ENCODE measurements at regions not wholly inside any gene's neighbourhood (a gene's known extent, or its start where the extent isn't known, plus 50 kb on each side); places are given as distances from the start of the nearest gene placed in this dataset.
"Not testable (repeated sequence)": the region's sequence is repeated elsewhere in the genome, so short reads cannot be mapped to it uniquely, and the experiment has no call there.

- not testable (repeated sequence) for DNase-seq (ENCODE audit: low read depth in 2 of 2)
Measured at GRCh38 chr16:15307184-15307583, 70.9 kb downstream of the NPIPA5 start.

GRCh38 chr16:15305889-15306288 is 72.2 kb downstream of the NPIPA5 start:
- not testable (repeated sequence) for DNase-seq (ENCODE audit: low read depth in 2 of 2)

GRCh38 chr16:15303667-15304324 is 74.3 kb downstream of the NPIPA5 start:
- not testable (repeated sequence) for DNase-seq (ENCODE audit: low read depth in 2 of 2)

GRCh38 chr16:15297104-15297503 is 81.0 kb downstream of the NPIPA5 start:
- not testable (repeated sequence) for DNase-seq (ENCODE audit: low read depth in 2 of 2)

- DNase-seq (ENCODE audit: low read depth in 2 of 2) = not testable (repeated sequence)
Measured at GRCh38 chr16:15274796-15275195, 103.3 kb downstream of the NPIPA5 start.

GRCh38 chr16:15273964-15274363 is 104.1 kb downstream of the NPIPA5 start:
- DNase-seq (ENCODE audit: low read depth in 2 of 2) = not testable (repeated sequence)

- not testable (repeated sequence) for DNase-seq (ENCODE audit: low read depth in 2 of 2)
Measured at GRCh38 chr16:15266941-15267340, 111.2 kb downstream of the NPIPA5 start.

- DNase-seq (ENCODE audit: low read depth in 2 of 2) = not testable (repeated sequence)
Measured at GRCh38 chr16:15262212-15262611, 115.9 kb downstream of the NPIPA5 start.

GRCh38 chr16:15247971-15248370 is 130.1 kb downstream of the NPIPA5 start:
- DNase-seq (ENCODE audit: low read depth in 2 of 2) = not testable (repeated sequence)

- DNase-seq (ENCODE audit: low read depth in 2 of 2) = not testable (repeated sequence)
Measured at GRCh38 chr16:15236674-15237323, 141.3 kb downstream of the NPIPA5 start.

- DNase-seq (ENCODE audit: low read depth in 2 of 2) = not testable (repeated sequence)
Measured at GRCh38 chr16:15235140-15235539, 141.1 kb upstream of the RRN3 start.

GRCh38 chr16:15234702-15235101 is 140.6 kb upstream of the RRN3 start:
- not testable (repeated sequence) for DNase-seq (ENCODE audit: low read depth in 2 of 2)

- not testable (repeated sequence) for DNase-seq (ENCODE audit: low read depth in 2 of 2)
Measured at GRCh38 chr16:15230432-15230831, 136.4 kb upstream of the RRN3 start.

GRCh38 chr16:15229661-15230060 is 135.6 kb upstream of the RRN3 start:
- not testable (repeated sequence) for DNase-seq (ENCODE audit: low read depth in 2 of 2)

- not testable (repeated sequence) for DNase-seq (ENCODE audit: low read depth in 2 of 2)
Measured at GRCh38 chr16:15224651-15225050, 130.6 kb upstream of the RRN3 start.

GRCh38 chr16:15223398-15223797 is 129.3 kb upstream of the RRN3 start:
- not testable (repeated sequence) for DNase-seq (ENCODE audit: low read depth in 2 of 2)

GRCh38 chr16:15219679-15220615 is 125.9 kb upstream of the RRN3 start:
- DNase-seq (ENCODE audit: low read depth in 2 of 2) = not testable (repeated sequence)

- DNase-seq (ENCODE audit: low read depth in 2 of 2) = not testable (repeated sequence)
Measured at GRCh38 chr16:15218856-15219500, 124.9 kb upstream of the RRN3 start.

GRCh38 chr16:15207202-15207981 is 113.3 kb upstream of the RRN3 start:
- not testable (repeated sequence) for DNase-seq (ENCODE audit: low read depth in 2 of 2)

GRCh38 chr16:15206439-15206838 is 112.4 kb upstream of the RRN3 start:
- peak in 1 of 2 donors; percentile 71 for DNase-seq (ENCODE audit: low read depth in 2 of 2)

All from dermis microvascular lymphatic vessel endothelial cell (primary cell).